ENCODE measurements at regions not wholly inside any gene's neighbourhood (a gene's known extent, or its start where the extent isn't known, plus 50 kb on each side); places are given as distances from the start of the nearest gene placed in this dataset.
A peak's percentile ranks its signal among the peaks of the same experiment; 100 is the strongest.

DNA sequence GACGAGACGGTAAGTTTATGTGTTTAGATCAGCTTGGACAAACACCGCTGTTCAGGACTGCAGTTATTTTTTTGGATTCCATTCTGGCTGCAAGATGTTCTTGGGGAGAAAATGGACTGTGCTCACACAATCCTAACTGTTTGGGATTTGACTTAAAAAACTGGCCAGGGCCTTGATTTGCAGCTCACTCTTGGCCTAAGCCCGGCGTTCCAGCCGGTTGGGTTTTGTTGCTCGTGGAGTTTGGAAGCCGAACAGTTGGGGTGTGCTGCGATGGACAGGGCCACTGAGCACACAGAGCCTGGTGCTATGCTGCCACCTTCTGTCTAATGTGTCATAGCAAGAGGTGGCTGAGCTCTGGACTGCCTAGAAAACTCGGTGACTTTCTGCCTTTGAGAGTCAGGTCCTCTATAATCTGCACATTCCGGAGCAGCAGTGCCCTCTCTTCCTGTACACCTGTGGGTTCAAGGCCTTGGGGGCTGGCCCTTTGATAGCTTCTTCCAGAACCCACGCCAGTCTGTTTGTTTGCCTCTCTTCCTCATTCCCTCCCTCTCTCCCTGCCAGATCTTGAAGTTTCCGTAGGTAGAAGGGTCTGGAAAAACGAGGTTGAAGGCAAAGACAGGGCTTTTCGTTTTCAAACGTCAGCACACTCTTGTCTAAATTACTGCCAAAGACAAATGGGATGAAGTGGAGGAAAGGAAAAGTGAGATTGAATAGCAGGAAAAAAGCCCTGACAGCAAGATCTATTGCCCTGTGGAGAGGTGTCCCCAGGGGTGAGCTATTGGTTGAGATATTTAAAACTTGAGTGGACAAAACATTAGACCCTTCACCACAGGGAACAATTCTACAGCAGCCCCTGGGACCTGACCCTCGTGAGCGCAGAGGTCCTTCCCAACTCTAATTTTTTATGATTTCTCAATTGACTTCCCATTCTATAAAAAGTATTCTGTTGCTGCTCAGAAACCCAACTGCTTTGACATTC, 167.5 kb upstream of the HABP2 start:
- TF ChIP-seq, protein P1, sequence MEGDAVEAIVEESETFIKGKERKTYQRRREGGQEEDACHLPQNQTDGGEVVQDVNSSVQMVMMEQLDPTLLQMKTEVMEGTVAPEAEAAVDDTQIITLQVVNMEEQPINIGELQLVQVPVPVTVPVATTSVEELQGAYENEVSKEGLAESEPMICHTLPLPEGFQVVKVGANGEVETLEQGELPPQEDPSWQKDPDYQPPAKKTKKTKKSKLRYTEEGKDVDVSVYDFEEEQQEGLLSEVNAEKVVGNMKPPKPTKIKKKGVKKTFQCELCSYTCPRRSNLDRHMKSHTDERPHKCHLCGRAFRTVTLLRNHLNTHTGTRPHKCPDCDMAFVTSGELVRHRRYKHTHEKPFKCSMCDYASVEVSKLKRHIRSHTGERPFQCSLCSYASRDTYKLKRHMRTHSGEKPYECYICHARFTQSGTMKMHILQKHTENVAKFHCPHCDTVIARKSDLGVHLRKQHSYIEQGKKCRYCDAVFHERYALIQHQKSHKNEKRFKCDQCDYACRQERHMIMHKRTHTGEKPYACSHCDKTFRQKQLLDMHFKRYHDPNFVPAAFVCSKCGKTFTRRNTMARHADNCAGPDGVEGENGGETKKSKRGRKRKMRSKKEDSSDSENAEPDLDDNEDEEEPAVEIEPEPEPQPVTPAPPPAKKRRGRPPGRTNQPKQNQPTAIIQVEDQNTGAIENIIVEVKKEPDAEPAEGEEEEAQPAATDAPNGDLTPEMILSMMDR (IDR thresholded peaks at IDR 0.05; ENCODE audit: low read length): peak; percentile 74; the same call in 1 of the 2 replicates
- TF ChIP-seq EZH2 (IDR thresholded peaks at IDR 0.05; ENCODE audit: borderline replicate concordance, low read length): no peak

Measured in OCI-LY1 (cell line).